Esophagus squamous epithelium (tissue), 5 donors: ENCODE measurements at regions not wholly inside any gene's neighbourhood (a gene's known extent, or its start where the extent isn't known, plus 50 kb on each side); places are given as distances from the start of the nearest gene placed in this dataset.

Source experiments
- DNase-seq: peaks from one replicate; lab custom pipeline; 2025; lab: John Stamatoyannopoulos, UW
- H3K27ac ChIP-seq, 4 donors: fragments of 200-600 bp; sonication (generic); one replicate each; pipeline ENCODE4 v1.5.1; 2016 to 2019; ENCODE audit warnings: mild to moderate bottlenecking in 1 of 4
- H3K27me3 ChIP-seq, 4 donors: fragments of 200-600 bp; sonication (generic); 1 replicate in 3 of 4; 2 replicates in 1 of 4; pipeline versions ENCODE4 v1.5.1 to v1.6.0; 2017 to 2021; ENCODE audit warnings: antibody characterized with exemption in 1 of 4
- H3K36me3 ChIP-seq, 3 donors: fragments of 200-600 bp; sonication (generic); one replicate each; pipeline ENCODE4 v1.5.1; 2016 to 2019
- H3K4me1 ChIP-seq, 3 donors: fragments of 200-600 bp; sonication (generic); one replicate each; pipeline ENCODE4 v1.5.1; 2017 to 2019
- H3K4me3 ChIP-seq, 4 donors: fragments of 200-600 bp; sonication (generic); 1 replicate in 3 of 4; 2 replicates in 1 of 4; pipeline ENCODE4 v1.5.1; 2016 to 2019; ENCODE audit warnings: mild to moderate bottlenecking in 2 of 4, moderate library complexity in 1 of 4
- H3K9me3 ChIP-seq, 3 donors: fragments of 200-600 bp; sonication (generic); one replicate each; pipeline ENCODE4 v1.5.1; 2016 to 2019
- CTCF ChIP-seq, 6 experiments: fragments of 450-650 bp in 4 of 6; fragments of 200-600 bp in 2 of 6; sonication (generic) in 2 of 6; IDR thresholded peaks; one replicate each; pipeline ENCODE4 v1.5.1; 2016 to 2019; ENCODE audit warnings: antibody characterized with exemption in 6 of 6, mild to moderate bottlenecking in 4 of 6, moderate library complexity in 4 of 6
- POLR2A ChIP-seq, 4 donors: fragments of 450-650 bp; IDR thresholded peaks; one replicate each; pipeline ENCODE4 v1.6.1; 2017; ENCODE audit warnings: antibody characterized with exemption in 4 of 4, mild to moderate bottlenecking in 4 of 4, moderate library complexity in 3 of 4
- WGBS, 2 donors: methylation state at CpG; one replicate each; pipeline ENCODE4 v1.1.5; 2018; 5-methylcytosine and 5-hydroxymethylcytosine counted together
- intact Hi-C: fragments of 100-400 bp; cut with DNase I; formaldehyde crosslinking; loops from one replicate; pipeline ENCODE4 v1.15.0; 2022
- donor health status: DM: yes; HTN: yes; CAD: no.

GRCh38 chr21:18522181-18522972 is 118.8 kb upstream of the TMPRSS15 start:
- no peak for DNase-seq
- no peak overlapping the region for H3K4me3 ChIP-seq
- H3K9me3 ChIP-seq, result no peaks in the 10 kb centered on the region
- H3K4me1 ChIP-seq, result no peaks in the 10 kb centered on the region
- intact Hi-C loops, result no loop called here
- 63% methylated on average over 7 of the region's 7 CpGs for WGBS, 2 donors
- H3K36me3 ChIP-seq, result no peaks in the 10 kb centered on the region
- no peak overlapping the region for H3K27ac ChIP-seq
- TF ChIP-seq CTCF (IDR thresholded peaks at IDR 0.05) (no peak), POLR2A (IDR thresholded peaks at IDR 0.05) (no peak)
- no peaks in the 10 kb centered on the region for H3K27me3 ChIP-seq

GRCh38 chr21:18524097-18524880 is 120.7 kb upstream of the TMPRSS15 start:
- H3K27ac ChIP-seq, result no peak overlapping the region
- no peak for DNase-seq
- H3K27me3 ChIP-seq, result no peaks in the 10 kb centered on the region
- H3K36me3 ChIP-seq, result no peaks in the 10 kb centered on the region
- WGBS, 2 donors, result 60 to 66% methylated on average over 7 of the region's 7 CpGs
- TF ChIP-seq POLR2A (IDR thresholded peaks at IDR 0.05) (no peak), CTCF (IDR thresholded peaks at IDR 0.05) (no peak)
- no peak overlapping the region for H3K4me3 ChIP-seq
- H3K4me1 ChIP-seq, result no peaks in the 10 kb centered on the region
- intact Hi-C loops, result no loop called here
- no peaks in the 10 kb centered on the region for H3K9me3 ChIP-seq

GRCh38 chr21:18529254-18529653 is 125.7 kb upstream of the TMPRSS15 start:
- no peaks in the 10 kb centered on the region for H3K36me3 ChIP-seq
- H3K27me3 ChIP-seq, result no peaks in the 10 kb centered on the region
- no peak overlapping the region for H3K4me3 ChIP-seq
- no peak for TF ChIP-seq POLR2A (IDR thresholded peaks at IDR 0.05)
- no peak for TF ChIP-seq CTCF (IDR thresholded peaks at IDR 0.05)
- H3K4me1 ChIP-seq, result no peaks in the 10 kb centered on the region
- H3K9me3 ChIP-seq, result no peaks in the 10 kb centered on the region
- no peak overlapping the region for H3K27ac ChIP-seq
- no peak for DNase-seq
- intact Hi-C loops, result no loop called here
- 13 to 20% methylated on average over 1 of the region's 1 CpG for WGBS, 2 donors

- H3K9me3 ChIP-seq, result no peaks in the 10 kb centered on the region
- no peak overlapping the region for H3K27ac ChIP-seq
- DNase-seq, result no peak
- TF ChIP-seq POLR2A (IDR thresholded peaks at IDR 0.05), result no peak
- no peak for TF ChIP-seq CTCF (IDR thresholded peaks at IDR 0.05)
- no peak overlapping the region for H3K4me3 ChIP-seq
- H3K36me3 ChIP-seq, result no peaks in the 10 kb centered on the region
- no peaks in the 10 kb centered on the region for H3K27me3 ChIP-seq
- H3K4me1 ChIP-seq, result no peaks in the 10 kb centered on the region
- intact Hi-C loops, result no loop called here
- 33 to 46% methylated on average over 2 of the region's 2 CpGs for WGBS, 2 donors
Observed at GRCh38 chr21:18542081-18542480, 138.5 kb upstream of the TMPRSS15 start.

- WGBS, 2 donors, result 59 to 63% methylated on average over 1 of the region's 1 CpG
- Histone ChIP-seq H3K4me3 (no peak overlapping the region), H3K27ac (no peak overlapping the region), H3K36me3 (no peaks in the 10 kb centered on the region), H3K9me3 (no peaks in the 10 kb centered on the region), H3K4me1 (no peaks in the 10 kb centered on the region), H3K27me3 (no peaks in the 10 kb centered on the region)
- TF ChIP-seq POLR2A (IDR thresholded peaks at IDR 0.05) (no peak), CTCF (IDR thresholded peaks at IDR 0.05) (no peak)
- no peak for DNase-seq
- intact Hi-C loops, result no loop called here
Observed at GRCh38 chr21:18545908-18546307, 142.3 kb upstream of the TMPRSS15 start.
